AG09309 (cell line): ENCODE measurements at regions not wholly inside any gene's neighbourhood (a gene's known extent, or its start where the extent isn't known, plus 50 kb on each side); places are given as distances from the start of the nearest gene placed in this dataset.

Source experiments
- DNase-seq: peaks from one replicate; pipeline ENCODE4 v3.0.0-alpha.2; 2010; ENCODE audit warnings: low read depth
- H3K4me3 ChIP-seq: 2 replicates; pipeline ENCODE4 v1.5.1; 2011; ENCODE audit warnings: mild to moderate bottlenecking, low read depth, low read length, moderate library complexity; ENCODE audit not compliant: control insufficient read depth
- TF ChIP-seq, protein P1 (sequence below): IDR thresholded peaks from 2 replicates; pipeline ENCODE4 v1.5.1; 2011; ENCODE audit warnings: mild to moderate bottlenecking, low read depth, low read length, inconsistent platforms; ENCODE audit not compliant: insufficient read depth, control insufficient read depth; ENCODE audit errors: missing control alignments

GRCh38 chrX:149223854-149224253, 281.3 kb downstream of the IDS start:
- H3K4me3 ChIP-seq, result no peak overlapping the region
- TF ChIP-seq, protein P1, sequence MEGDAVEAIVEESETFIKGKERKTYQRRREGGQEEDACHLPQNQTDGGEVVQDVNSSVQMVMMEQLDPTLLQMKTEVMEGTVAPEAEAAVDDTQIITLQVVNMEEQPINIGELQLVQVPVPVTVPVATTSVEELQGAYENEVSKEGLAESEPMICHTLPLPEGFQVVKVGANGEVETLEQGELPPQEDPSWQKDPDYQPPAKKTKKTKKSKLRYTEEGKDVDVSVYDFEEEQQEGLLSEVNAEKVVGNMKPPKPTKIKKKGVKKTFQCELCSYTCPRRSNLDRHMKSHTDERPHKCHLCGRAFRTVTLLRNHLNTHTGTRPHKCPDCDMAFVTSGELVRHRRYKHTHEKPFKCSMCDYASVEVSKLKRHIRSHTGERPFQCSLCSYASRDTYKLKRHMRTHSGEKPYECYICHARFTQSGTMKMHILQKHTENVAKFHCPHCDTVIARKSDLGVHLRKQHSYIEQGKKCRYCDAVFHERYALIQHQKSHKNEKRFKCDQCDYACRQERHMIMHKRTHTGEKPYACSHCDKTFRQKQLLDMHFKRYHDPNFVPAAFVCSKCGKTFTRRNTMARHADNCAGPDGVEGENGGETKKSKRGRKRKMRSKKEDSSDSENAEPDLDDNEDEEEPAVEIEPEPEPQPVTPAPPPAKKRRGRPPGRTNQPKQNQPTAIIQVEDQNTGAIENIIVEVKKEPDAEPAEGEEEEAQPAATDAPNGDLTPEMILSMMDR, result no peak
- no peak for DNase-seq

DNA sequence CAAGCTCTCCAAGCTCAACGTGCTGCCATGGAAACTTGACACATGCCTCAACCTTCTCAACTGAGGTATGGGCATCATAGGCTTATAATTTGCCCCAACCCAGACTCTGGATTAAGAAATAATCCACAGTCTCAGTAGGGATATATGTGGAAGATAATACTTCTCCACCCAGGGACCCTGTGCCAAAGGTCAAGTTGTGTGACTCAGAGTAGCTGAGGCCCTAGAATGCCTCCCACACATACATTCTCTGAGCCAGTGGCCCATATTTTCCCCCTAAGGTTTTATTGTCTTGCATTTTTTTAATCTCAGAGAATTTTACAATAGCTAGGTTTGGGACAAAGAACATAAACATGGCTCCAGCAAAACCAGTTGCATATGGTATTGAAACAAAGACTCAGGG, 283.1 kb downstream of the IDS start:
- H3K4me3 ChIP-seq, result no peak overlapping the region
- TF ChIP-seq, protein P1, result no peak
- no peak for DNase-seq

GRCh38 chrX:149221230-149221629, 283.9 kb downstream of the IDS start:
- TF ChIP-seq, protein P1, result no peak
- H3K4me3 ChIP-seq, result no peak overlapping the region
- no peak for DNase-seq

DNA sequence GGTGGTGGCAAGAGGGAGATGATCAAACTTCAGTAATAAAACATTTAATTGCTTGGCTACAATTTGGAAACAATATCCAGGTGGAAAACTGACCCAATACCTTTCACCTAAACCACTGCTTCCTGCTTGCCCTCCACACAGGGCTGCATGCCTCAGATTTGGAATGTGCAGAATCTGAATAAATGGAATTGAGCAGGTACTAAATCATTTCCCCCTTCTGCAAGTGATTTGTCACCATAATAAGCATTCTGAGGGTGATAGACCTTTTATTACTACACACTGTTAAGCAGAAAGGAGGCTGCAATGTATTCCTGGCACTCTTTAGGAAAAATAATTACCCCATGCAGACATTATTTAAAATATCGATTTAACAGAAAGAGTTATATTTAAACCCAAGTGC, 291.8 kb downstream of the IDS start:
- TF ChIP-seq, protein P1, result no peak
- DNase-seq, result no peak
- H3K4me3 ChIP-seq, result no peak overlapping the region

- TF ChIP-seq, protein P1, result no peak
- no peak for DNase-seq
Observed at GRCh38 chrX:149208307-149208706, 296.8 kb downstream of the IDS start.

GRCh38 chrX:149207518-149207917, 297.6 kb downstream of the IDS start:
- TF ChIP-seq, protein P1, result no peak
- no peak overlapping the region for H3K4me3 ChIP-seq
- no peak for DNase-seq

More at GRCh38 chrX:149208307-149208706, 296.8 kb downstream of the IDS start:
- no peak overlapping the region for H3K4me3 ChIP-seq

GRCh38 chrX:149205937-149206336, 299.2 kb downstream of the IDS start:
- TF ChIP-seq, protein P1, result no peak
- DNase-seq, result no peak
- H3K4me3 ChIP-seq, result no peak overlapping the region
